ENCODE measurements at regions not wholly inside any gene's neighbourhood (a gene's known extent, or its start where the extent isn't known, plus 50 kb on each side); places are given as distances from the start of the nearest gene placed in this dataset.

DNA sequence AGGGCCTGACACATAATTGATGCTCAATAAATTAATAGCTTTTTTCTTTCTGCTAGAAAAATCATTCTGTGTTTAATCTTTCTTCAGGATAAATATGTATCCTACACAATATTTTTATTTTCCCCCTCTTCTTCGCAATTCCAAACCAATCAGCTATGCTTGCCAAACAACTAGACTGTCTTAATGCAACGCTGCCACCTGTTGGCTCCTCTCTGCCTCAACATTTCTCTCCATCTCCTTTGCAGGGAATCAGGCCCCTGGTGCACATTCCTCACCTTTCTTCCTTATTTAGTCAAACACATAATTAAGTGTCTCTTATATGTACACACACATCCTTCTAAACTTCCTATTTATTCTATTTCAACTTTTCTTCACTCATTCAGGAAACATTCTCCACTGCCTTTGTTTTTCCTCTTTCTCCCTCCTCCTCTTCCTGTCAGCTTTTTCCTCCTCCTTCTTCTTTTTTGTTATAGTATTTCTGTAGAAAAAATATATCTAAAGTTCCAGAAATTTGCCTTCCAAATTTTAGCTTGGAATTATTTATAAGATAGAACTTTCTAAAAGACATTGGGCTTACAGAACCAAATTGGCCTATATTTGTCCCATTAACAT, 406.0 kb downstream of the PRKD1 start:
- TF ChIP-seq, protein P1, sequence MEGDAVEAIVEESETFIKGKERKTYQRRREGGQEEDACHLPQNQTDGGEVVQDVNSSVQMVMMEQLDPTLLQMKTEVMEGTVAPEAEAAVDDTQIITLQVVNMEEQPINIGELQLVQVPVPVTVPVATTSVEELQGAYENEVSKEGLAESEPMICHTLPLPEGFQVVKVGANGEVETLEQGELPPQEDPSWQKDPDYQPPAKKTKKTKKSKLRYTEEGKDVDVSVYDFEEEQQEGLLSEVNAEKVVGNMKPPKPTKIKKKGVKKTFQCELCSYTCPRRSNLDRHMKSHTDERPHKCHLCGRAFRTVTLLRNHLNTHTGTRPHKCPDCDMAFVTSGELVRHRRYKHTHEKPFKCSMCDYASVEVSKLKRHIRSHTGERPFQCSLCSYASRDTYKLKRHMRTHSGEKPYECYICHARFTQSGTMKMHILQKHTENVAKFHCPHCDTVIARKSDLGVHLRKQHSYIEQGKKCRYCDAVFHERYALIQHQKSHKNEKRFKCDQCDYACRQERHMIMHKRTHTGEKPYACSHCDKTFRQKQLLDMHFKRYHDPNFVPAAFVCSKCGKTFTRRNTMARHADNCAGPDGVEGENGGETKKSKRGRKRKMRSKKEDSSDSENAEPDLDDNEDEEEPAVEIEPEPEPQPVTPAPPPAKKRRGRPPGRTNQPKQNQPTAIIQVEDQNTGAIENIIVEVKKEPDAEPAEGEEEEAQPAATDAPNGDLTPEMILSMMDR (conservative IDR thresholded peaks at IDR 0.05; ENCODE audit: low read depth, low read length) = peak; percentile 42
- DNase-seq (ENCODE audit: low read depth) = no peak
- no peak overlapping the region for H3K4me3 ChIP-seq (ENCODE audit: low read length)

Measured in retinal pigment epithelial cell (primary cell).